ENCODE measurements at regions not wholly inside any gene's neighbourhood (a gene's known extent, or its start where the extent isn't known, plus 50 kb on each side); places are given as distances from the start of the nearest gene placed in this dataset.

DNA sequence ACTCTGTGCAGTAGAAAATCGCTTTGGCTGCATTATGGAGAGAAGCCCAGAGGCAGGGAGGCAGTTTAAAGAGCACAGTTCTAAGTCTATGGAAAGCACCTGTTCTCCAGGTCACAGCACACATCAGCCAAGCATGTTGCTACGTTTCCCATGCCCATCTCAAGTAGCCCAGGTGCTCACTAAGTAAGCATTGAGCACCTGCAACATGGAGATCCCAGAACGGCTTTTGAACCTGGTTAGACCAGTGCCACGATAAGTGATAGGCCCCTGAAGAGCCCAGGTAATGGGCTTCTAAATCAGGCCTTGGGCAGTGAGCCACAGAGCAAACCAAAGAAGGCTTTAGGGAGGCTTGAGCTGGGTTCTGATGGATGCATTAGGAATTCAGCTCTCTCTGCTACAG, 186.2 kb downstream of the C1orf94 start:
- H3K9me3 ChIP-seq: no peaks in the 10 kb centered on the region
- peaks cover 16% of the 10 kb centered on the region for H3K27me3 Mint-ChIP-seq (ENCODE audit: insufficient read depth, unreplicated experiment)
- H3K4me1 ChIP-seq: no peaks in the 10 kb centered on the region
- POLR2A ChIA-PET: no interaction called here
- H3K36me3 Mint-ChIP-seq (ENCODE audit: insufficient read depth, unreplicated experiment): no peaks in the 10 kb centered on the region
- no peaks in the 10 kb centered on the region for H3K36me3 ChIP-seq (ENCODE audit: control insufficient read depth, insufficient read depth, low read length)
- no peaks in the 10 kb centered on the region for H3K27me3 ChIP-seq (replicated peaks; ENCODE audit: control insufficient read depth, insufficient read depth, low read length)
- H3K4me3 ChIP-seq (ENCODE audit: low read depth, low read length): no peak overlapping the region
- CTCF ChIA-PET: no interaction called here
- no peak for DNase-seq
- H3K27ac Mint-ChIP-seq (ENCODE audit: unreplicated experiment): no peak overlapping the region
- H3K4me3 Mint-ChIP-seq (ENCODE audit: unreplicated experiment): no peak overlapping the region
- no peaks in the 10 kb centered on the region for H3K4me1 Mint-ChIP-seq (ENCODE audit: low read depth, unreplicated experiment)
- TF ChIP-seq, protein P1, sequence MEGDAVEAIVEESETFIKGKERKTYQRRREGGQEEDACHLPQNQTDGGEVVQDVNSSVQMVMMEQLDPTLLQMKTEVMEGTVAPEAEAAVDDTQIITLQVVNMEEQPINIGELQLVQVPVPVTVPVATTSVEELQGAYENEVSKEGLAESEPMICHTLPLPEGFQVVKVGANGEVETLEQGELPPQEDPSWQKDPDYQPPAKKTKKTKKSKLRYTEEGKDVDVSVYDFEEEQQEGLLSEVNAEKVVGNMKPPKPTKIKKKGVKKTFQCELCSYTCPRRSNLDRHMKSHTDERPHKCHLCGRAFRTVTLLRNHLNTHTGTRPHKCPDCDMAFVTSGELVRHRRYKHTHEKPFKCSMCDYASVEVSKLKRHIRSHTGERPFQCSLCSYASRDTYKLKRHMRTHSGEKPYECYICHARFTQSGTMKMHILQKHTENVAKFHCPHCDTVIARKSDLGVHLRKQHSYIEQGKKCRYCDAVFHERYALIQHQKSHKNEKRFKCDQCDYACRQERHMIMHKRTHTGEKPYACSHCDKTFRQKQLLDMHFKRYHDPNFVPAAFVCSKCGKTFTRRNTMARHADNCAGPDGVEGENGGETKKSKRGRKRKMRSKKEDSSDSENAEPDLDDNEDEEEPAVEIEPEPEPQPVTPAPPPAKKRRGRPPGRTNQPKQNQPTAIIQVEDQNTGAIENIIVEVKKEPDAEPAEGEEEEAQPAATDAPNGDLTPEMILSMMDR (IDR thresholded peaks at IDR 0.05; ENCODE audit: insufficient read depth in 1 of 2, low read depth in 1 of 2, low read length in 1 of 2, severe bottlenecking in 1 of 2, unreplicated experiment in 1 of 2): no peak
- intact Hi-C loops (cut with micrococcal nuclease; ENCODE audit: unreplicated experiment): no loop called here
- no TSS peak for BruUV-seq (replicated peaks)
- no peaks in the 10 kb centered on the region for H3K9me3 Mint-ChIP-seq (ENCODE audit: unreplicated experiment)

DNA sequence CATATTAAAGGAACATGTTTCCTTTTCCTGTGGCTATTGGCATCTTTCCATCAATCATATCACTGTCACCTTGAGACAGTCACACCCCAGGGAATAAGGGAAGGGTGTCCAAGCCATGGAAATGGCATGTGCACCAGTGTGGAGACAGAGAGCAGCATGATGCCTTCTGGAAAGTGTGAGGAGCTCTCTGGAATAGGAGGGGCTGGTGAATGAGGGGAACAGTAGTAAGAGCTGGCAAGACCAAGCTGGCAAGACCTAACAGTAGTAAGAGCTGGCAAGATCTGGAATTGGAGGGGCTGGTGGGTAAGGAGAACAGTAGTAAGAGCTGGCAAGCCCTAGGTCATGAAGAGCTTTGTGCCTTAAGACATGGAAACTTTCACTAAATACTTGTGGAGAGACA, 186.7 kb downstream of the C1orf94 start:
- Mint-ChIP-seq H3K4me1 (ENCODE audit: low read depth, unreplicated experiment) (no peaks in the 10 kb centered on the region), H3K27ac (ENCODE audit: unreplicated experiment) (no peak overlapping the region), H3K36me3 (ENCODE audit: insufficient read depth, unreplicated experiment) (no peaks in the 10 kb centered on the region), H3K27me3 (ENCODE audit: insufficient read depth, unreplicated experiment) (peaks cover 16% of the 10 kb centered on the region), H3K9me3 (ENCODE audit: unreplicated experiment) (no peaks in the 10 kb centered on the region), H3K4me3 (ENCODE audit: unreplicated experiment) (no peak overlapping the region)
- BruUV-seq (replicated peaks): no TSS peak
- CTCF ChIA-PET: no interaction called here
- Histone ChIP-seq H3K4me1 (no peaks in the 10 kb centered on the region), H3K4me3 (ENCODE audit: low read depth, low read length) (no peak overlapping the region), H3K9me3 (no peaks in the 10 kb centered on the region), H3K36me3 (ENCODE audit: control insufficient read depth, insufficient read depth, low read length) (no peaks in the 10 kb centered on the region), H3K27me3 (replicated peaks; ENCODE audit: control insufficient read depth, insufficient read depth, low read length) (no peaks in the 10 kb centered on the region)
- no peak for DNase-seq
- POLR2A ChIA-PET: no interaction called here
- intact Hi-C loops (cut with micrococcal nuclease; ENCODE audit: unreplicated experiment): no loop called here
- TF ChIP-seq, protein P1 (IDR thresholded peaks at IDR 0.05; ENCODE audit: insufficient read depth in 1 of 2, low read depth in 1 of 2, low read length in 1 of 2, severe bottlenecking in 1 of 2, unreplicated experiment in 1 of 2): no peak

DNA sequence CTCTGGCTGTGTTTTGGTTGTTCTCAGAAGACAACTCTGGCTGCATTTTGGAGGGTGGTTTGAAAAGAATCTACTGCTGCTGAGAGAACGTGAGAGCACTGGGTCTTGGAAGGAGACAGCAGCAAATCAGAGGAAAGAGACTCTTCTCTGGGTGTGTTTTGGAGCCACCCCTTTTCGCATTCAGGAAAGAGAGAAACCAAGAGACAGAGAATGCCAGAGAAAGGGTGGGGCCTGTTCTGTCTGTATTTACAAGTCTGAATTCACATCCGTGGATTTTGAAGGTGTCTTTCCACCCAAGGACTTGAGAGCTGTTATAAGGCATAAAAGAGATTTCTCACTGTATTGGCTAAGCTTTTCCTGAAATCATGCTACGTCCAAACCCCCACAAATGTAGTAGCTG, 187.2 kb downstream of the C1orf94 start:
- H3K36me3 Mint-ChIP-seq (ENCODE audit: insufficient read depth, unreplicated experiment): no peaks in the 10 kb centered on the region
- H3K9me3 Mint-ChIP-seq (ENCODE audit: unreplicated experiment): no peaks in the 10 kb centered on the region
- no peaks in the 10 kb centered on the region for H3K4me1 Mint-ChIP-seq (ENCODE audit: low read depth, unreplicated experiment)
- H3K4me3 Mint-ChIP-seq (ENCODE audit: unreplicated experiment): no peak overlapping the region
- DNase-seq: no peak
- intact Hi-C loops (cut with micrococcal nuclease; ENCODE audit: unreplicated experiment): no loop called here
- no peaks in the 10 kb centered on the region for H3K27me3 ChIP-seq (replicated peaks; ENCODE audit: control insufficient read depth, insufficient read depth, low read length)
- no peaks in the 10 kb centered on the region for H3K9me3 ChIP-seq
- POLR2A ChIA-PET: no interaction called here
- TF ChIP-seq, protein P1 (IDR thresholded peaks at IDR 0.05; ENCODE audit: insufficient read depth in 1 of 2, low read depth in 1 of 2, low read length in 1 of 2, severe bottlenecking in 1 of 2, unreplicated experiment in 1 of 2): no peak
- H3K4me1 ChIP-seq: no peaks in the 10 kb centered on the region
- no TSS peak for BruUV-seq (replicated peaks)
- H3K4me3 ChIP-seq (ENCODE audit: low read depth, low read length): no peak overlapping the region
- H3K36me3 ChIP-seq (ENCODE audit: control insufficient read depth, insufficient read depth, low read length): no peaks in the 10 kb centered on the region
- CTCF ChIA-PET: no interaction called here
- H3K27me3 Mint-ChIP-seq (ENCODE audit: insufficient read depth, unreplicated experiment): peaks cover 16% of the 10 kb centered on the region
- H3K27ac Mint-ChIP-seq (ENCODE audit: unreplicated experiment): no peak overlapping the region
